CD4-positive, alpha-beta T cell treated with Interleukin-15 for 1 hour (primary cell): ENCODE measurements at regions not wholly inside any gene's neighbourhood (a gene's known extent, or its start where the extent isn't known, plus 50 kb on each side); places are given as distances from the start of the nearest gene placed in this dataset.

Experiments
- DNase-seq: peaks from one replicate; pipeline ENCODE4 v3.0.0-alpha.2; 2020

DNA sequence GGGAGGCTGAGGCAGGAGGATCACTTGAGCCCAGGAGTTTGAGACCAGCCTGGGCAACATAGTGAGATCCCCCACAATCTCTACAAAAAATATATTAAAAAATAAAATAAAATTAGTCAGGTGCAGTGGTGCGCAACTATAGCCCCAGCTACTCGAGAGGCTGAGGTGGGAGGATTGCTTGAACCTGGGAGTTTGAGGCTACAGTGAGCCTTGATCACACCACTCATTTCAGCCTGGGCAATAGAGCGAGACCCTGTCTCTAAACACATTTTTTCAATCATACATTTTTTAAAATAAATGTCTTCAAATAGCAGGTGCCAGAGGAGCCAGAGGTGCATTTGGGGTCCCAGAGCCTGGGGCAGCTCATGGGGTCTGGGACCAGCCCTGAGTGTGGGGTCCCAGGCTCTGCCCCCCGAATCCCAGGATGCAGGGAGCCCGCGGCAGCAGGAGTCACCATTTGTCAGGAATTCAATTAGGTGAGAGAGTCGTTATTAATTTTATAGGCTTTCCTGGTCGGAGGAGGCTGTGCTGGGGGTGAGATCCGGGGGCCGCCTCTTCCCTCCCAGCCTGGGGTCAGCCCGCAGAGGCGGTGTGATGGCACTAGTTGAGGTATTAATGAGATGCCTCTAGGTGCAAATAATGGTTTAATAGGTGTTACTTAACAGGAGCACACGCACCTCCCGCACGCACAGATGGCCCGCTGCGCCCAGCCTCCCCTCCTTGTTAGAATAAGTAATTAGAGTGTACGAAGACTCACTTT is 78.3 kb downstream of the MICALL2 start:
- DNase-seq, result no peak

DNA sequence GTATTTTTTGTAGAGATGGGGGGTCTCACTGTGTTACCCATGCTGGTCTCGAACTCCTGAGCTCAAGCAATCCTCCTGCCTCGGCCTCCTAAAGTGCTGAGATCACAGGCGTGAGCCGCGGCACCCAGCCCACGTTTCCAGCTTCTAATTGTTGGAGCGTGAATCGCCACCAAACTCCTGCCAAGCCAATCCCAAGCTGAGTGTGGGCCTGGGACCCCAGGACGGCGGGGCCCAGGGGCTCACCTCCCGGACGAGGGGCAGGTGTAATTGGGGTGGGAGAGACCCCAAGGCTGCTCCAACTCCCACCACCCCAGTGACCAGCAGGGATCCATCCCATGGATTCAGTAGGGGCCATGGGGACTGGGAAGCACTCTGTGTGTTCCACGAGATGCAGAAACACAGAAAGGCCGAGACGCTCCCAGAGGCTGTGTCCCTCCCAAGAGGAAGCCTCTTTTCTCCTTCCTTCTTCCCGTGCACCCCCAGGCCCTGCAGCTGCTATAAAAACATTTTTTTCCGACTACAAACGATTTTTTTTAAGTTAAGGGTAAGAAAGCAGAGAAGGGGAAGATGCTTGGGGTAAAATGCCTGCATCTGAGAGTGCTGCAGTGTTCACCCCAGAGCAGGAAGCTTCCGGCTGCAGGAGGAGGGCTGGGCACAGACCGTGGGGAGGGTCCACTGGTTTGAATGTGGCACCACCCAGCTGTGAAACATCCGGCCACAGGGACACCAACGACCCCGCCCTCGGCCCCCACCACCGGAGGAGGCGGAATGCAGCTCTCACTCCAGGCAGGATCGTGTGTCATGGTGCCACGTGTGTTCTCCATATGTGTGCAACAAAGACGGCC is 76.5 kb downstream of the MICALL2 start:
- no peak for DNase-seq

DNA sequence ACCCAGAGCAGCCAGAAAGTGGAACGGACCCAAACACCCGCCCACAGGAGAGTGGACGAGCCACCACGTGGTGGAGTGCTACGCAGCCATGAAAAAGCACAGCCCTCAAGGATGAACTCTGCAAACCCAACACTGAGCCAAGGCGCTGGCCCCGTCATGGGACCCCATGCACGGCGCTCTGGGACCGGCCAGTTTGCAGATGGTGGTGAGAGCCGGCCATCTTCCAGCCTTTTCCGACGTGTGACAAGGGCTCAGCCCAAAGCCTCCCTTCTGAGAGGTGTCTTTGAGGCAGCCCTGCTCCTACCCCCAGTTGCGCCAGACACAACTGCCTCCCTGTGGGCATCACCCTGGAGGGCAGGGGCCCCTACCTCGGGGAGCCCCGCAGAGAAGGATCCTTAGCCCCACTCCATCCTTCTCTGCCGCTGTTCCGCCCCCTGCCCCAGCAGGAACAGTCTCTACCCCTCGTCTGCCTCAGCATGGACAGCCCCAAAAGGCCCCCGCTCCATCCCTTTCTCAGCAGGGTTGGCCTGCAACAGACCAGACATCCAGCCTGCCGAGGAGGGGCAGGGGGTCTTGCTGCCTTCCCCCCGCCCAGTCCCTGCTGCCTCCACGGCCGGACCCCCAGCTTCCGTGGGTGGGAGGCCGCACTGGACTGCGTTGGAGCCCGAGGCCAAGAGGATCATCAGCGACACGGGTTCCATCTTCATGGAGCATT is 75.7 kb downstream of the MICALL2 start:
- DNase-seq, result no peak

DNA sequence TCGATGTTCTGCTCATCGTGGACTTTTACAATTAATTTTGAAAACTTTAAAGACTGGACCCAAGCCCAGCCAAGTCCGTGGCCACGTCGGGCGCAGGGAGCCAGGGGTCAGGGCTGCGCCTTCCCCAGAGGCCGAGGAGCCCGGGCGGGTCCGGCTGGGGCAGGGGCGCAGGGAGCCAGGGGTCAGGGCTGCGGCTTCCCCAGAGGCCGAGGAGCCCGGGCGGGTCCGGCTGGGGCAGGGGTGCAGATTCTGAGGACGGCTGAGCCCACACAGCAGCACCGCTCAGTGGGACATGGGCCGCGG is 75.2 kb downstream of the MICALL2 start:
- DNase-seq, result no peak
